ENCODE measurements at regions not wholly inside any gene's neighbourhood (a gene's known extent, or its start where the extent isn't known, plus 50 kb on each side); places are given as distances from the start of the nearest gene placed in this dataset.

- no peaks in the 10 kb centered on the region for H3K79me1 ChIP-seq (ENCODE audit: low read depth, low read length)
- no peak for DNase-seq (ENCODE audit: low read depth in 1 of 2, low spot score in 2 of 2)
- no peaks in the 10 kb centered on the region for H4K20me1 ChIP-seq (replicated peaks in 1 of 2; ENCODE audit: control insufficient read depth in 1 of 2, insufficient read depth in 2 of 2, low read length in 2 of 2)
- H2BK15ac ChIP-seq (ENCODE audit: low read length), result no peak overlapping the region
- H4K8ac ChIP-seq (ENCODE audit: extremely low read depth, insufficient read depth, low read length), result no peak overlapping the region
- H2AK5ac ChIP-seq (ENCODE audit: low read depth, low read length), result no peak overlapping the region
- H3K23me2 ChIP-seq (ENCODE audit: low read depth, low read length), result no peaks in the 10 kb centered on the region
- no peaks in the 10 kb centered on the region for H3K79me2 ChIP-seq (ENCODE audit: control insufficient read depth in 1 of 2, insufficient read depth in 2 of 2, low read length in 2 of 2)
- no peak overlapping the region for H3K23ac ChIP-seq (ENCODE audit: insufficient read length)
- H3K18ac ChIP-seq (ENCODE audit: extremely low read depth, low read length), result no peak overlapping the region
- ChIA-PET POLR2A (ENCODE audit: partially characterized antibody) (no interaction called here), CTCF (ENCODE audit: partially characterized antibody) (interaction anchor here (1.1 kb wide), 1 partner anchor 85 kb away, joined by 3 read pairs; no protein-coding TSS in a partner anchor)
- no peak overlapping the region for H2BK12ac ChIP-seq (ENCODE audit: low read depth, low read length)
- H3K27ac ChIP-seq (ENCODE audit: low read depth, low read length), result no peak overlapping the region
- H3K4ac ChIP-seq (replicated peaks; ENCODE audit: insufficient read length, low read depth, low read length), result no peak overlapping the region
- no peak overlapping the region for H4K5ac ChIP-seq (ENCODE audit: insufficient read length, low read depth, low read length)
- no peak overlapping the region for H3K4me2 ChIP-seq (ENCODE audit: insufficient read depth in 1 of 2, low read depth in 2 of 2, low read length in 2 of 2)
- H2BK20ac ChIP-seq (ENCODE audit: low read length), result no peak overlapping the region
- peaks cover 0 to 2% of the 10 kb centered on the region in 2 experiments; a peak in 1 of 4 replicates for H3K9me3 ChIP-seq (ENCODE audit: insufficient read depth in 2 of 2, low read depth in 1 of 2, low read length in 1 of 2)
- H3K36me3 ChIP-seq (ENCODE audit: control insufficient read depth in 2 of 4, insufficient read depth in 4 of 4, low read length in 3 of 4), result no peaks in the 10 kb centered on the region
- H3K4me1 ChIP-seq (replicated peaks in 1 of 4; ENCODE audit: control insufficient read depth in 3 of 4, insufficient read depth in 4 of 4, low read length in 3 of 4), result no peaks in the 10 kb centered on the region
- H3K14ac ChIP-seq (ENCODE audit: insufficient read length), result no peak overlapping the region
- H2BK120ac ChIP-seq (replicated peaks; ENCODE audit: low read depth, low read length), result no peak overlapping the region
- H3K9ac ChIP-seq (replicated peaks in 1 of 4; ENCODE audit: extremely low read depth in 1 of 4, low read depth in 3 of 4, low read length in 3 of 4), result no peak overlapping the region
- no peak overlapping the region for H2BK5ac ChIP-seq (ENCODE audit: low read depth, low read length)
- H3K56ac ChIP-seq (replicated peaks; ENCODE audit: insufficient read length, low read depth, low read length), result no peak overlapping the region
- H4K91ac ChIP-seq (replicated peaks; ENCODE audit: insufficient read length, low read length), result no peak overlapping the region
- no peaks in the 10 kb centered on the region for H3K27me3 ChIP-seq (replicated peaks in 1 of 4; ENCODE audit: control insufficient read depth in 3 of 4, extremely low read depth in 1 of 4, insufficient read depth in 3 of 4, low read length in 3 of 4)
- no peak overlapping the region for H3K4me3 ChIP-seq (ENCODE audit: extremely low read depth in 1 of 4, insufficient read depth in 2 of 4, low read depth in 3 of 4, low read length in 4 of 4)
- no peak overlapping the region for H2AFZ ChIP-seq (ENCODE audit: low read length)
- no peak for FAIRE-seq
- WGBS, 2 experiments (ENCODE audit: extremely low coverage in 1 of 2, insufficient coverage in 1 of 2, insufficient read length in 1 of 2, insufficient replicate concordance in 2 of 2, low coverage in 1 of 2, low lambda C conversion rate in 2 of 2, missing lambda C conversion rate in 1 of 2), result 87% methylated on average over 2 of the region's 2 CpGs; no CpG with 5 or more reads in 1 of the 2 experiments
- TF ChIP-seq ATF2 (IDR thresholded peaks at IDR 0.05; ENCODE audit: low read length), result no peak
- no peak for TF ChIP-seq KDM4A (IDR thresholded peaks at IDR 0.05; ENCODE audit: low read depth, low read length, severe bottlenecking)
- no peak for TF ChIP-seq BACH1 (IDR thresholded peaks at IDR 0.05; ENCODE audit: low read length)
- TF ChIP-seq ASH2L (IDR thresholded peaks at IDR 0.05; ENCODE audit: low read length), result no peak
- no peak for TF ChIP-seq ATF3 (IDR thresholded peaks at IDR 0.05; ENCODE audit: insufficient read depth, low read depth, low read length)
- no peak for TF ChIP-seq PHF8 (conservative IDR thresholded peaks at IDR 0.05; ENCODE audit: low read depth, low read length)
Measured at GRCh38 chr1:81499487-81499886, 301.2 kb upstream of the ADGRL2 start.

Data from H1 (cell line).